ENCODE measurements at regions not wholly inside any gene's neighbourhood (a gene's known extent, or its start where the extent isn't known, plus 50 kb on each side); places are given as distances from the start of the nearest gene placed in this dataset.

DNA sequence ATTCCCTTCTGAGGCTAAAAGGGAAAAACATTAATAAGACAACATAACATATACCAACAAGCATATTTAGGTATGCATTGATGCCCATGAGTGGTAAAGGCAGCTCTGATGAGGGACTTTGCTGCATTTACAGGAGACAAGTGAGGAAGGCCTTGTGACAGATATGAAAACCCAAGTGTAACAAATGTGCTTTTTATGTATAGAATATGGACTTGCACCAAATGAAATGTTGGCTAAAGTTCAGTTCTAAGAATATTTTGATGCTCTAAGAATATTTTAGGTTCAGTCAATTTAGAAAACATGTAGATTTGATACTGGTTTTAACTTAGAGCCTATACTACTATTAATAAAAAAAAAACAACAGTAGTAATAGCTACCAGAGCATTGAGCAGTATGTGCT lies 424.7 kb downstream of the LMO4 start:
- TF ChIP-seq, protein P1, sequence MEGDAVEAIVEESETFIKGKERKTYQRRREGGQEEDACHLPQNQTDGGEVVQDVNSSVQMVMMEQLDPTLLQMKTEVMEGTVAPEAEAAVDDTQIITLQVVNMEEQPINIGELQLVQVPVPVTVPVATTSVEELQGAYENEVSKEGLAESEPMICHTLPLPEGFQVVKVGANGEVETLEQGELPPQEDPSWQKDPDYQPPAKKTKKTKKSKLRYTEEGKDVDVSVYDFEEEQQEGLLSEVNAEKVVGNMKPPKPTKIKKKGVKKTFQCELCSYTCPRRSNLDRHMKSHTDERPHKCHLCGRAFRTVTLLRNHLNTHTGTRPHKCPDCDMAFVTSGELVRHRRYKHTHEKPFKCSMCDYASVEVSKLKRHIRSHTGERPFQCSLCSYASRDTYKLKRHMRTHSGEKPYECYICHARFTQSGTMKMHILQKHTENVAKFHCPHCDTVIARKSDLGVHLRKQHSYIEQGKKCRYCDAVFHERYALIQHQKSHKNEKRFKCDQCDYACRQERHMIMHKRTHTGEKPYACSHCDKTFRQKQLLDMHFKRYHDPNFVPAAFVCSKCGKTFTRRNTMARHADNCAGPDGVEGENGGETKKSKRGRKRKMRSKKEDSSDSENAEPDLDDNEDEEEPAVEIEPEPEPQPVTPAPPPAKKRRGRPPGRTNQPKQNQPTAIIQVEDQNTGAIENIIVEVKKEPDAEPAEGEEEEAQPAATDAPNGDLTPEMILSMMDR (IDR thresholded peaks at IDR 0.05) = no peak
- TF ChIP-seq, protein P2, sequence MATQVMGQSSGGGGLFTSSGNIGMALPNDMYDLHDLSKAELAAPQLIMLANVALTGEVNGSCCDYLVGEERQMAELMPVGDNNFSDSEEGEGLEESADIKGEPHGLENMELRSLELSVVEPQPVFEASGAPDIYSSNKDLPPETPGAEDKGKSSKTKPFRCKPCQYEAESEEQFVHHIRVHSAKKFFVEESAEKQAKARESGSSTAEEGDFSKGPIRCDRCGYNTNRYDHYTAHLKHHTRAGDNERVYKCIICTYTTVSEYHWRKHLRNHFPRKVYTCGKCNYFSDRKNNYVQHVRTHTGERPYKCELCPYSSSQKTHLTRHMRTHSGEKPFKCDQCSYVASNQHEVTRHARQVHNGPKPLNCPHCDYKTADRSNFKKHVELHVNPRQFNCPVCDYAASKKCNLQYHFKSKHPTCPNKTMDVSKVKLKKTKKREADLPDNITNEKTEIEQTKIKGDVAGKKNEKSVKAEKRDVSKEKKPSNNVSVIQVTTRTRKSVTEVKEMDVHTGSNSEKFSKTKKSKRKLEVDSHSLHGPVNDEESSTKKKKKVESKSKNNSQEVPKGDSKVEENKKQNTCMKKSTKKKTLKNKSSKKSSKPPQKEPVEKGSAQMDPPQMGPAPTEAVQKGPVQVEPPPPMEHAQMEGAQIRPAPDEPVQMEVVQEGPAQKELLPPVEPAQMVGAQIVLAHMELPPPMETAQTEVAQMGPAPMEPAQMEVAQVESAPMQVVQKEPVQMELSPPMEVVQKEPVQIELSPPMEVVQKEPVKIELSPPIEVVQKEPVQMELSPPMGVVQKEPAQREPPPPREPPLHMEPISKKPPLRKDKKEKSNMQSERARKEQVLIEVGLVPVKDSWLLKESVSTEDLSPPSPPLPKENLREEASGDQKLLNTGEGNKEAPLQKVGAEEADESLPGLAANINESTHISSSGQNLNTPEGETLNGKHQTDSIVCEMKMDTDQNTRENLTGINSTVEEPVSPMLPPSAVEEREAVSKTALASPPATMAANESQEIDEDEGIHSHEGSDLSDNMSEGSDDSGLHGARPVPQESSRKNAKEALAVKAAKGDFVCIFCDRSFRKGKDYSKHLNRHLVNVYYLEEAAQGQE (IDR thresholded peaks at IDR 0.05; ENCODE audit: insufficient read depth in 1 of 2, low read depth in 2 of 2, low read length in 1 of 2) = no peak
- no peak for TF ChIP-seq POLR2AphosphoS5 (IDR thresholded peaks at IDR 0.05; ENCODE audit: low read depth, low read length)

All from Panc1 (cell line).